Activated CD4-positive, alpha-beta memory T cell treated with anti-CD3 and anti-CD28 coated beads, Interleukin-2, amount 10 ng/mL, durations not matched to agents 7 days and 5 days (primary cell): ENCODE measurements at regions not wholly inside any gene's neighbourhood (a gene's known extent, or its start where the extent isn't known, plus 50 kb on each side); places are given as distances from the start of the nearest gene placed in this dataset.

Experiments
- CTCF ChIA-PET: fragments of 350-600 bp; sonication (Branson Sonifier 250); formaldehyde crosslinking; loops from one replicate; lab custom pipeline; 2021; ENCODE audit warnings: antibody characterized with exemption, inconsistent platforms; lab: Charles Lee
- POLR2A ChIA-PET: fragments of 350-600 bp; sonication (Branson Sonifier 250); formaldehyde crosslinking; loops from one replicate; lab custom pipeline; 2021; ENCODE audit warnings: antibody characterized with exemption; lab: Charles Lee
- DNase-seq: peaks from one replicate; pipeline ENCODE4 v3.0.0-alpha.2; 2020
- H3K27ac Mint-ChIP-seq: one replicate; pipeline ENCODE4 v1.8.0; 2021; ENCODE audit warnings: mild to moderate bottlenecking, mixed read lengths
- H3K27me3 Mint-ChIP-seq: one replicate; pipeline ENCODE4 v1.8.0; 2021; ENCODE audit warnings: mixed read lengths
- H3K36me3 Mint-ChIP-seq: one replicate; pipeline ENCODE4 v1.8.0; 2021; ENCODE audit warnings: low read depth, mixed read lengths
- H3K4me1 Mint-ChIP-seq: one replicate; pipeline ENCODE4 v1.8.0; 2021; ENCODE audit warnings: mixed read lengths
- H3K4me3 Mint-ChIP-seq: one replicate; pipeline ENCODE4 v1.8.0; 2021; ENCODE audit warnings: mild to moderate bottlenecking, mixed read lengths
- H3K9me3 Mint-ChIP-seq: one replicate; pipeline ENCODE4 v1.8.0; 2021; ENCODE audit warnings: mixed read lengths

DNA sequence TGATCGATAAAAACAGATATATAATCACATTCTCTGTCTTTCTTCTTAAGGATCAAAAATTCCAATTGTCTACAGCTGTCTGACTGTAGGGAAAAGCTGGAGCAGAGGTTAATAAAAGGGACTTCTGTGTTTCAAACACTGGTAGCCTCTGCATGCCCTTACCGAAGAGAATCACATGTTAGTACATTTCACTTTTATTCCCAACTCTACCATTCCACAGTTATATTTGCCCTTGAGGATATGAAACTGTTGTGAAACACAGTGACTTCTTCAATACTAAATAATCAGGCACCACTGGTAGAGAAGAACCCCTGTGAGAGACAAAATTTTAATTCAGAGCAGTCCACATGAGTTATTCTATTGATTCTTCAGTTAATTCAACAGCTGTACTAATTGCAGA is 1187.3 kb upstream of the CITED2 start:
- ChIA-PET POLR2A (no interaction called here), CTCF (no interaction called here)
- Mint-ChIP-seq H3K27ac (no peak overlapping the region), H3K27me3 (no peaks in the 10 kb centered on the region), H3K9me3 (no peaks in the 10 kb centered on the region), H3K4me3 (no peak overlapping the region), H3K4me1 (no peaks in the 10 kb centered on the region), H3K36me3 (no peaks in the 10 kb centered on the region)
- no peak for DNase-seq

- ChIA-PET POLR2A (no interaction called here), CTCF (no interaction called here)
- Mint-ChIP-seq H3K4me1 (no peaks in the 10 kb centered on the region), H3K4me3 (no peak overlapping the region), H3K27me3 (no peaks in the 10 kb centered on the region), H3K9me3 (no peaks in the 10 kb centered on the region), H3K27ac (no peak overlapping the region), H3K36me3 (no peaks in the 10 kb centered on the region)
- DNase-seq: no peak
Observed at GRCh38 chr6:140560671-140561070, 1186.2 kb upstream of the CITED2 start.

DNA sequence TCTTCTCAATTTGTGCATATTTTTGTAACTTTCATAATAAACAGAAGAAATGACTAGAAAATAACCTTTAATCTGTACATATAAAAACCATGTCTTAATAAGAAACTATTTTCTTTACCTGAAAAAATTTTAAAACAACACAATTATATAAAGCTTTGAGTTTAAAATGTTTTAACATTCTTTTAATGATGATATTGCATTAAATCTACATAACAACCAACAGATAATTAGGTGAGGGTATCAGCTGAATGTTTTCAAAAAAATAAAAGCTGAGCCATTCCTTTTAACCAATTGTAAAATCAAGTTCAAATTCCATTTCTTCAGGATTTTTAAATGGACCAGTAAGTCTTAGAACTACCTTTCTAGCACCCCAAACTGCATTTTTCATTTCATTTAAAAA is 1185.0 kb upstream of the CITED2 start:
- Mint-ChIP-seq H3K4me3 (no peak overlapping the region), H3K36me3 (no peaks in the 10 kb centered on the region), H3K27ac (no peak overlapping the region), H3K27me3 (no peaks in the 10 kb centered on the region), H3K4me1 (no peaks in the 10 kb centered on the region), H3K9me3 (peaks cover under 1% of the 10 kb centered on the region)
- ChIA-PET CTCF (no interaction called here), POLR2A (no interaction called here)
- no peak for DNase-seq

- H3K4me1 Mint-ChIP-seq: no peaks in the 10 kb centered on the region
- POLR2A ChIA-PET: no interaction called here
- H3K36me3 Mint-ChIP-seq: no peaks in the 10 kb centered on the region
- no peak for DNase-seq
- peaks cover 2% of the 10 kb centered on the region for H3K27me3 Mint-ChIP-seq
- H3K4me3 Mint-ChIP-seq: no peak overlapping the region
- peaks cover 2% of the 10 kb centered on the region for H3K9me3 Mint-ChIP-seq
- H3K27ac Mint-ChIP-seq: no peak overlapping the region
- CTCF ChIA-PET: no interaction called here
Observed at GRCh38 chr6:140554421-140554820, 1180.0 kb upstream of the CITED2 start.

GRCh38 chr6:140548366-140548765 is 1173.9 kb upstream of the CITED2 start:
- POLR2A ChIA-PET: no interaction called here
- Mint-ChIP-seq H3K36me3 (no peaks in the 10 kb centered on the region), H3K27ac (no peak overlapping the region), H3K4me1 (no peaks in the 10 kb centered on the region), H3K4me3 (no peak overlapping the region), H3K9me3 (no peaks in the 10 kb centered on the region), H3K27me3 (peaks cover 6% of the 10 kb centered on the region)
- CTCF ChIA-PET: no interaction called here
- DNase-seq: no peak

DNA sequence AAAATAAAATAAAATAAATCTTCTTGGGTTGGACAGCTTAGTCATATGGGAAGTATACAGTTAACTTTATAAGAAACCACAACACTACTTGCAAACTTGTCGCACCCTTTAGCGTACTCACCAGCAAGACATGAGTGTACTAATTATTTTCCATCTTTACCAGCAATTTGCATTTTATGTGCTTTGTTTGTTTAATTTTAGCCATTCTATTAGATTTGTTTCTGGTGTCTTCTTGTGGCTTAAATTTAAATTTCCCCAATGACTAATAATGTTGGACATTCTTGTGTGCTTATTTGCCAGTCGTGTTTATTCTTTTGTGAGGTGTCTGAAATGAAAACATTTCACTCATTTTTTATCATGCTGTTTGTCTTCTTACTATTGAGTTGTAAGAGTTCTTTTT is 1172.2 kb upstream of the CITED2 start:
- DNase-seq: no peak
- CTCF ChIA-PET: no interaction called here
- Mint-ChIP-seq H3K4me3 (no peak overlapping the region), H3K9me3 (no peaks in the 10 kb centered on the region), H3K4me1 (no peaks in the 10 kb centered on the region), H3K36me3 (no peaks in the 10 kb centered on the region), H3K27ac (no peak overlapping the region), H3K27me3 (peaks cover 6% of the 10 kb centered on the region)
- POLR2A ChIA-PET: no interaction called here

- DNase-seq: no peak
- ChIA-PET POLR2A (no interaction called here), CTCF (no interaction called here)
- H3K4me3 Mint-ChIP-seq: no peak overlapping the region
- no peak overlapping the region for H3K27ac Mint-ChIP-seq
- no peaks in the 10 kb centered on the region for H3K9me3 Mint-ChIP-seq
- no peaks in the 10 kb centered on the region for H3K4me1 Mint-ChIP-seq
- H3K36me3 Mint-ChIP-seq: no peaks in the 10 kb centered on the region
- H3K27me3 Mint-ChIP-seq: peaks cover 9% of the 10 kb centered on the region
Observed at GRCh38 chr6:140544431-140544830, 1170.0 kb upstream of the CITED2 start.

- CTCF ChIA-PET: no interaction called here
- H3K36me3 Mint-ChIP-seq: no peaks in the 10 kb centered on the region
- no peaks in the 10 kb centered on the region for H3K4me1 Mint-ChIP-seq
- POLR2A ChIA-PET: no interaction called here
- no peaks in the 10 kb centered on the region for H3K9me3 Mint-ChIP-seq
- no peak overlapping the region for H3K4me3 Mint-ChIP-seq
- DNase-seq: no peak
- no peak overlapping the region for H3K27ac Mint-ChIP-seq
- H3K27me3 Mint-ChIP-seq: peaks cover 8% of the 10 kb centered on the region
Observed at GRCh38 chr6:140542863-140543262, 1168.4 kb upstream of the CITED2 start.

- Mint-ChIP-seq H3K4me3 (no peak overlapping the region), H3K4me1 (no peaks in the 10 kb centered on the region), H3K27ac (no peak overlapping the region), H3K36me3 (no peaks in the 10 kb centered on the region), H3K27me3 (peaks cover 10% of the 10 kb centered on the region), H3K9me3 (no peaks in the 10 kb centered on the region)
- POLR2A ChIA-PET: no interaction called here
- DNase-seq: no peak
- CTCF ChIA-PET: no interaction called here
Observed at GRCh38 chr6:140541288-140541687, 1166.8 kb upstream of the CITED2 start.

DNA sequence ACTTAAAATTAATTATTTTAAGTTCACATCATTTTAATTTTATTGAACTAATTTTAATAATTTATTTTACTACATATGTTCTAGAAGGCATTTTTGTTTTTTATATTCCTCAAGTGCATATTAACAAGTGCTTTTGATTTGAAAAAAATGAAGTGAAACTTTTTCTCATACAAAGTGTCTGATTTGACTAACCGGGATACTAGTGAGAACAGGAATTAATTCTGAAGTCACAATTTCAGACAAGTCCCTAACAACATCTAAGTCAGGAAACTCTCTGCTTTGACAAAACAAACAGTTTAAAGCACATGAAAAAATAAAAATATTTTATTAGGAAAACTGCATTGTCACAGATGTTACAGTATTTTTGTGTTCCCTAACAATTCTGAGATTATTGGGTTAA is 1166.3 kb upstream of the CITED2 start:
- POLR2A ChIA-PET: no interaction called here
- H3K4me1 Mint-ChIP-seq: no peaks in the 10 kb centered on the region
- CTCF ChIA-PET: no interaction called here
- no peak overlapping the region for H3K4me3 Mint-ChIP-seq
- no peak for DNase-seq
- H3K27me3 Mint-ChIP-seq: peaks cover 10% of the 10 kb centered on the region
- no peaks in the 10 kb centered on the region for H3K9me3 Mint-ChIP-seq
- H3K27ac Mint-ChIP-seq: no peak overlapping the region
- H3K36me3 Mint-ChIP-seq: no peaks in the 10 kb centered on the region

- Mint-ChIP-seq H3K27me3 (peaks cover 15% of the 10 kb centered on the region), H3K36me3 (no peaks in the 10 kb centered on the region), H3K27ac (no peak overlapping the region), H3K4me3 (no peak overlapping the region), H3K4me1 (no peaks in the 10 kb centered on the region), H3K9me3 (no peaks in the 10 kb centered on the region)
- POLR2A ChIA-PET: no interaction called here
- CTCF ChIA-PET: no interaction called here
- DNase-seq: no peak
Observed at GRCh38 chr6:140538926-140539325, 1164.5 kb upstream of the CITED2 start.

GRCh38 chr6:140537834-140538705 is 1163.6 kb upstream of the CITED2 start:
- no peak overlapping the region for H3K4me3 Mint-ChIP-seq
- ChIA-PET CTCF (no interaction called here), POLR2A (no interaction called here)
- no peaks in the 10 kb centered on the region for H3K36me3 Mint-ChIP-seq
- DNase-seq: no peak
- no peaks in the 10 kb centered on the region for H3K4me1 Mint-ChIP-seq
- no peak overlapping the region for H3K27ac Mint-ChIP-seq
- no peaks in the 10 kb centered on the region for H3K9me3 Mint-ChIP-seq
- H3K27me3 Mint-ChIP-seq: peaks cover 16% of the 10 kb centered on the region

DNA sequence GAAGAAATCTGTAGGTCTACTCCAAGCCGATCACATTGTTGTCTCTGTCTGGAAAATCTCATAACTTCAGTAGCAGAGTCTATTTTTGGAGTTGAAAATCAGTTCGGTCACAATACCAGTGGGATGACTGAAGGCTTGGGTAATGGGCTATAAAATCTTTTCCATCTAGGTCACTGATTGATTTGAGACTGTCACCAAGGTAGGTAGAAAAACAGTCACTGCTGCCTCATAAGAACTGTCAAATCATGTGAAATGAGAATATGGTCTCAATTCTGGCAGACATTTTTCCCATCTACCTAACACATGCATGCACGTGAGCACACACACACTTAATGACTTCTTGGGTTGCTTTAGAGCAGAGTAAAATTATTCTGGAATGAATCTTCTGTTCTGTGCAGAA is 1162.8 kb upstream of the CITED2 start:
- no peak overlapping the region for H3K27ac Mint-ChIP-seq
- no peaks in the 10 kb centered on the region for H3K9me3 Mint-ChIP-seq
- no peak overlapping the region for H3K4me3 Mint-ChIP-seq
- H3K36me3 Mint-ChIP-seq: no peaks in the 10 kb centered on the region
- ChIA-PET CTCF (no interaction called here), POLR2A (no interaction called here)
- no peak for DNase-seq
- no peaks in the 10 kb centered on the region for H3K4me1 Mint-ChIP-seq
- H3K27me3 Mint-ChIP-seq: peaks cover 16% of the 10 kb centered on the region

- Mint-ChIP-seq H3K36me3 (no peaks in the 10 kb centered on the region), H3K9me3 (no peaks in the 10 kb centered on the region), H3K27ac (no peak overlapping the region), H3K4me3 (no peak overlapping the region), H3K4me1 (no peaks in the 10 kb centered on the region), H3K27me3 (peaks cover 12% of the 10 kb centered on the region)
- DNase-seq: no peak
- ChIA-PET CTCF (no interaction called here), POLR2A (no interaction called here)
Observed at GRCh38 chr6:140535511-140535910, 1161.1 kb upstream of the CITED2 start.
